ENCODE measurements at regions not wholly inside any gene's neighbourhood (a gene's known extent, or its start where the extent isn't known, plus 50 kb on each side); places are given as distances from the start of the nearest gene placed in this dataset.

DNA sequence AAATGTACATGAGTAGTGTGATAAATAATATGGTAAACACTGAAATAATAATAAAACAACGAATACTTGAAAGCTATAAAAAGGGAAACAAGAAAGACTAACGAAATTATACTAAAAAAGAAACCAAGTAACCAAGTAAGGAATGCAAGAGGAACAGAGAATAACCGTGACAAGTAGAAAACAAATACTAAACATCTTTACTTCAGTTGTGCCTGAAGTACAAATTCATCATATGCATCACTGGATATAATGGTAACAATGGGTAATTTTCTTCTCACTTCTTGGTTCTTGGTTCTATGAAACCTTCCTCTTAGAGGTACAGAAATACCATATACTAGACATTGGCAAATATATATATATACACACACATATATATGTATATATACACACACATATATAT lies 1093.6 kb upstream of the B3GALT2 start:
- TF ChIP-seq, protein P1, sequence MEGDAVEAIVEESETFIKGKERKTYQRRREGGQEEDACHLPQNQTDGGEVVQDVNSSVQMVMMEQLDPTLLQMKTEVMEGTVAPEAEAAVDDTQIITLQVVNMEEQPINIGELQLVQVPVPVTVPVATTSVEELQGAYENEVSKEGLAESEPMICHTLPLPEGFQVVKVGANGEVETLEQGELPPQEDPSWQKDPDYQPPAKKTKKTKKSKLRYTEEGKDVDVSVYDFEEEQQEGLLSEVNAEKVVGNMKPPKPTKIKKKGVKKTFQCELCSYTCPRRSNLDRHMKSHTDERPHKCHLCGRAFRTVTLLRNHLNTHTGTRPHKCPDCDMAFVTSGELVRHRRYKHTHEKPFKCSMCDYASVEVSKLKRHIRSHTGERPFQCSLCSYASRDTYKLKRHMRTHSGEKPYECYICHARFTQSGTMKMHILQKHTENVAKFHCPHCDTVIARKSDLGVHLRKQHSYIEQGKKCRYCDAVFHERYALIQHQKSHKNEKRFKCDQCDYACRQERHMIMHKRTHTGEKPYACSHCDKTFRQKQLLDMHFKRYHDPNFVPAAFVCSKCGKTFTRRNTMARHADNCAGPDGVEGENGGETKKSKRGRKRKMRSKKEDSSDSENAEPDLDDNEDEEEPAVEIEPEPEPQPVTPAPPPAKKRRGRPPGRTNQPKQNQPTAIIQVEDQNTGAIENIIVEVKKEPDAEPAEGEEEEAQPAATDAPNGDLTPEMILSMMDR (IDR thresholded peaks at IDR 0.05) = no peak
- no peak for TF ChIP-seq EZH2 (IDR thresholded peaks at IDR 0.05)

Data from neural progenitor cell (in vitro differentiated cells).